ENCODE measurements at regions not wholly inside any gene's neighbourhood (a gene's known extent, or its start where the extent isn't known, plus 50 kb on each side); places are given as distances from the start of the nearest gene placed in this dataset.

DNA sequence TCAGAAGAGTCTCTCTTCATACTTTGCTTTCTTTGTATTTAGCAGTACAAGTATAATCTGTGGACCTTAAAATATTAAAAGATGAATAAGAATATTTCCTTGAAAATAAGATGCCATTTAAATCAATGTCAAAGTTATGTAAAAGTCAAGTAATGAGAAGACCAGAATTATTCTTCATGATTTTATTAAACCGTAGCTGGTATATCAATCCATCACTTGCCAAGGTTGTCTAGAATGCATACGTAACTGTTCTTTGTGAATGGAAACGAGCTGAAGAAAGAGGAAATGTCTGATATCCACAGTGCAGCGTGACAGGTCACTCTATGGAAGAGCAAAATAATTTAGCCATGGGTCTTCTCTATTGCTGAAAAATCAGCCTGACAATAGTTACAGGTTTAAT, 488.7 kb upstream of the CCNG1 start:
- H3K27ac Mint-ChIP-seq = no peak overlapping the region
- DNase-seq (ENCODE audit: low spot score) (no peak), ATAC-seq (no peak)
- no peak overlapping the region for H3K4me3 Mint-ChIP-seq
- peaks cover 13% of the 10 kb centered on the region; the same call in 1 of the 2 replicates for H3K9me3 Mint-ChIP-seq
- ChIA-PET POLR2A (no interaction called here), CTCF (interaction anchor here (1.6 kb wide), 1 partner anchor 399 kb away, joined by 3 read pairs; no protein-coding TSS in a partner anchor)
- H3K36me3 Mint-ChIP-seq = no peaks in the 10 kb centered on the region
- no peaks in the 10 kb centered on the region for H3K4me1 Mint-ChIP-seq
- H3K27me3 Mint-ChIP-seq (ENCODE audit: low read depth) = no peaks in the 10 kb centered on the region
- TF ChIP-seq NFE2L1 (CRISPR knock-in tag; IDR thresholded peaks at IDR 0.05) = no peak
- TF ChIP-seq SMAD4 (CRISPR knock-in tag; IDR thresholded peaks at IDR 0.05) = no peak
- no peak for TF ChIP-seq AR (CRISPR knock-in tag; IDR thresholded peaks at IDR 0.05)
- no peak for TF ChIP-seq MYBL2 (CRISPR knock-in tag; IDR thresholded peaks at IDR 0.05)
- TF ChIP-seq, protein P1, sequence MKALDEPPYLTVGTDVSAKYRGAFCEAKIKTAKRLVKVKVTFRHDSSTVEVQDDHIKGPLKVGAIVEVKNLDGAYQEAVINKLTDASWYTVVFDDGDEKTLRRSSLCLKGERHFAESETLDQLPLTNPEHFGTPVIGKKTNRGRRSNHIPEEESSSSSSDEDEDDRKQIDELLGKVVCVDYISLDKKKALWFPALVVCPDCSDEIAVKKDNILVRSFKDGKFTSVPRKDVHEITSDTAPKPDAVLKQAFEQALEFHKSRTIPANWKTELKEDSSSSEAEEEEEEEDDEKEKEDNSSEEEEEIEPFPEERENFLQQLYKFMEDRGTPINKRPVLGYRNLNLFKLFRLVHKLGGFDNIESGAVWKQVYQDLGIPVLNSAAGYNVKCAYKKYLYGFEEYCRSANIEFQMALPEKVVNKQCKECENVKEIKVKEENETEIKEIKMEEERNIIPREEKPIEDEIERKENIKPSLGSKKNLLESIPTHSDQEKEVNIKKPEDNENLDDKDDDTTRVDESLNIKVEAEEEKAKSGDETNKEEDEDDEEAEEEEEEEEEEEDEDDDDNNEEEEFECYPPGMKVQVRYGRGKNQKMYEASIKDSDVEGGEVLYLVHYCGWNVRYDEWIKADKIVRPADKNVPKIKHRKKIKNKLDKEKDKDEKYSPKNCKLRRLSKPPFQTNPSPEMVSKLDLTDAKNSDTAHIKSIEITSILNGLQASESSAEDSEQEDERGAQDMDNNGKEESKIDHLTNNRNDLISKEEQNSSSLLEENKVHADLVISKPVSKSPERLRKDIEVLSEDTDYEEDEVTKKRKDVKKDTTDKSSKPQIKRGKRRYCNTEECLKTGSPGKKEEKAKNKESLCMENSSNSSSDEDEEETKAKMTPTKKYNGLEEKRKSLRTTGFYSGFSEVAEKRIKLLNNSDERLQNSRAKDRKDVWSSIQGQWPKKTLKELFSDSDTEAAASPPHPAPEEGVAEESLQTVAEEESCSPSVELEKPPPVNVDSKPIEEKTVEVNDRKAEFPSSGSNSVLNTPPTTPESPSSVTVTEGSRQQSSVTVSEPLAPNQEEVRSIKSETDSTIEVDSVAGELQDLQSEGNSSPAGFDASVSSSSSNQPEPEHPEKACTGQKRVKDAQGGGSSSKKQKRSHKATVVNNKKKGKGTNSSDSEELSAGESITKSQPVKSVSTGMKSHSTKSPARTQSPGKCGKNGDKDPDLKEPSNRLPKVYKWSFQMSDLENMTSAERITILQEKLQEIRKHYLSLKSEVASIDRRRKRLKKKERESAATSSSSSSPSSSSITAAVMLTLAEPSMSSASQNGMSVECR (CRISPR knock-in tag; IDR thresholded peaks at IDR 0.05; ENCODE audit: borderline replicate concordance) = no peak
- no peak for TF ChIP-seq E2F4 (CRISPR knock-in tag; IDR thresholded peaks at IDR 0.05; ENCODE audit: borderline replicate concordance, low read depth)
- TF ChIP-seq CREB1 (CRISPR knock-in tag; IDR thresholded peaks at IDR 0.05) = no peak
- no peak for TF ChIP-seq KAT7 (CRISPR knock-in tag; IDR thresholded peaks at IDR 0.05; ENCODE audit: borderline replicate concordance)
- TF ChIP-seq RELA (CRISPR knock-in tag; IDR thresholded peaks at IDR 0.05; ENCODE audit: borderline replicate concordance) = no peak
- no peak for TF ChIP-seq GRHL2 (CRISPR knock-in tag; IDR thresholded peaks at IDR 0.05; ENCODE audit: insufficient replicate concordance, severe bottlenecking)
- TF ChIP-seq NR1H2 (CRISPR knock-in tag; IDR thresholded peaks at IDR 0.05) = no peak
- no peak for TF ChIP-seq MAX (CRISPR knock-in tag; IDR thresholded peaks at IDR 0.05)
- TF ChIP-seq PRRX2 (CRISPR knock-in tag; IDR thresholded peaks at IDR 0.05) = no peak
- TF ChIP-seq E2F1 (CRISPR knock-in tag; IDR thresholded peaks at IDR 0.05) = no peak
- no peak for TF ChIP-seq JAZF1 (CRISPR knock-in tag; IDR thresholded peaks at IDR 0.05)
- no peak for TF ChIP-seq ESRRA (CRISPR knock-in tag; IDR thresholded peaks at IDR 0.05; ENCODE audit: borderline replicate concordance)
- no peak for TF ChIP-seq ZNF232 (CRISPR knock-in tag; IDR thresholded peaks at IDR 0.05)
- TF ChIP-seq ATF3 (CRISPR knock-in tag; conservative IDR thresholded peaks at IDR 0.05) = no peak
- no peak for TF ChIP-seq GABPB1 (CRISPR knock-in tag; IDR thresholded peaks at IDR 0.05)
- no peak for TF ChIP-seq ATF2 (CRISPR knock-in tag; IDR thresholded peaks at IDR 0.05; ENCODE audit: borderline replicate concordance, low read depth)

Measured in WTC11 (cell line).